HG03457 (cell line): ENCODE measurements at regions not wholly inside any gene's neighbourhood (a gene's known extent, or its start where the extent isn't known, plus 50 kb on each side); places are given as distances from the start of the nearest gene placed in this dataset.
"Not testable (repeated sequence)": the region's sequence is repeated elsewhere in the genome, so short reads cannot be mapped to it uniquely, and the experiment has no call there.

Source experiments
- ATAC-seq: cut with Tn5 transposase; IDR thresholded peaks from one replicate; pipeline ENCODE4 v1.9.1; 2021; ENCODE audit warnings: moderate number of reproducible peaks; ENCODE audit not compliant: unreplicated experiment

GRCh38 chr20:48214601-48215000, 429.3 kb upstream of the SULF2 start:
- no peak for ATAC-seq

DNA sequence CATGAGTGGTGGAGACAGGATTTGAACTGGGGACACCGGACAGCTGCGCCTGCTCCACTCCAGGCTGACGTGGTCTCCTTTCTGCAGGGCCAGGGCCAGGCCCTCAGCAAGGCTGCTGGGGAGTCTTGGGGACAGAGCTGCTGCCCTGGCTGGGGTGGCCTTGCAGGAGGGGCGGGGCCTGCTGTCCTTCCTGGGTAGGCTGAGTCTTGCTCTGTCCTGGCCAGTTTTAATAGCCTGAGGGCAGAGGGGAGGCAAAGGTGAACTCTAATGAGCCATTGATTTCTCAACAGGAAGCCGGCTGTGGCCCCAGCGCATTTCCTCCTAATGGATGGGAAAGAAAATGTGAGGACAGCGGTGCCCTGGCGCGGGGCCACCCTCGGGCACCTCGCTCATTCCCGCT, 428.4 kb upstream of the SULF2 start:
- not testable (repeated sequence) for ATAC-seq

GRCh38 chr20:48212806-48213509, 427.7 kb upstream of the SULF2 start:
- no peak for ATAC-seq

DNA sequence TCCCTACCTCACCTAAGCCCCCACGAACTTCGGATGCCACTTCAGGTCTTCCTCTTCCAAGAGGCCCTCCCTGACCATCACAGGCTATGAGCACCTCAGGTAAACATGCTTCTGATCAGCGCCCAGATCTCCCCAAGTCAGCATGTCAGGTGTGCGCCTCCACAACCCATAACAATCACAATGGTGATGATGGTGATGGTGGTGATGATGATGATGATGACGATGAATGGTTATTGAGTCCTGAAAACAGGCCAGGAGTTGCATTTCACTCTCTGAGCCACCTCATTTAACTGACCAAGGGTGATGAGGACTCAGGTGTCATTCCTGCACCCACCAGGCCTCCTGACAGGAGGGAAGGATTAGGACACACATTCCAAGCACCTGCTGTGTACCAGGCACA, 426.6 kb upstream of the SULF2 start:
- no peak for ATAC-seq

DNA sequence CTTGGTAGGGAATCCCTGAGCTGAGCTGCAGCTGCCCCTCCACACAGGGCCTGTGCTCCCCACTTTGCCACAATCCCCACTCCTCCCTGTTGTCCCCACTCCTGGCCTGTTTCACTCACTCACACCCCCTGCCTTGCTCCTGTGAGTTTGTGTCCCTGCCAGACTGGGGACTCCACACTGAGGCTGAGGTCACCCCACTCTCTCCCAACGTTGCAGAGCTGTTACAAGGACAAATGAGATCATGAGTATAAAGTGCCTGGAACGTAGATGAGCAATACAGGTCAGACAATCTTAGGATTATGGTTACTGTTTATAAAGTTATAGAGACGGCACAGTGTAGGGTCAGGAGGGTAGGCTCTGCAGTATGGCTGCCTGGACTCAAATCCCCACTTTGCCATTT, 426.0 kb upstream of the SULF2 start:
- ATAC-seq = no peak

GRCh38 chr20:48210111-48211027, 425.1 kb upstream of the SULF2 start:
- no peak for ATAC-seq

GRCh38 chr20:48209102-48209501, 423.8 kb upstream of the SULF2 start:
- no peak for ATAC-seq

DNA sequence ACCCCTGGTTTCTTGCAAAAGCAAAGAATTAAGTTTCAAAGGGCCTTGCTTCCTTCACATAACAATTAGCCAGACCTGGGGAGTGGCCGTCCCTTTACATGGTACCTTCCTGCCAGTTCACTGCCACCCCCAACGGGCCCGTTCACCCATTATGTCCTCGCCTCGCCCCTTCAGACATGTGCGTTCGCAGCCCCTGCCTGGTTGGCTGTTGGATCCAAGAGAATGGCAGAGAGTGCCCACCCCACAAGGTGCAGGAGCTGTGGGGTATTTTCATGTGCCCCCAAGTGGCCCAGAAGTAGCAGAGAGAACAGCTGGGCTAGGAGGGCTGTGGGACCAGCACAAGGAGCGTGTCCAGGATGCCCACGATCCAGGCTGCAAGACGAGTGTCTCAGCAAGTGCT, 422.9 kb upstream of the SULF2 start:
- ATAC-seq = no peak

- no peak for ATAC-seq
Observed at GRCh38 chr20:48207505-48207904, 422.2 kb upstream of the SULF2 start.

DNA sequence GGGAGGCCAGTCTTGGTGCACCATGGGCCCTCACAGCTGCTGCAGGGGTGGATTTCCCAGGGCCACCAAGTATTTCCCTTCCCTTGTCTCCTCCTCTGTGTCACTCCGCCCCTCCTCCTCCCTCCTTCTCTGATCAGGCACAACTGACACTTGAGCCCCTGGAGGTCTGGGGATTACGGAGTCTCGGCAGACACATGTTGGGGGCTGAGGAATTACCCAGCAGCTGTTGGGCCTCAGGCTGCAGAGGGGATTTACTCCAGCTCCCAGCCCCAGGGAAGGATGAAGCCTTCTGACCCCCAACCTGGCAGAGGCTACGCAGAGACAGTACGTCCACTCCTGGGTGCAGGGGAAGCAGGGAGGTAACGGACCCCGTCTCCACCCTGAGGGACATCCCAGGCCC, 420.5 kb upstream of the SULF2 start:
- ATAC-seq = no peak

DNA sequence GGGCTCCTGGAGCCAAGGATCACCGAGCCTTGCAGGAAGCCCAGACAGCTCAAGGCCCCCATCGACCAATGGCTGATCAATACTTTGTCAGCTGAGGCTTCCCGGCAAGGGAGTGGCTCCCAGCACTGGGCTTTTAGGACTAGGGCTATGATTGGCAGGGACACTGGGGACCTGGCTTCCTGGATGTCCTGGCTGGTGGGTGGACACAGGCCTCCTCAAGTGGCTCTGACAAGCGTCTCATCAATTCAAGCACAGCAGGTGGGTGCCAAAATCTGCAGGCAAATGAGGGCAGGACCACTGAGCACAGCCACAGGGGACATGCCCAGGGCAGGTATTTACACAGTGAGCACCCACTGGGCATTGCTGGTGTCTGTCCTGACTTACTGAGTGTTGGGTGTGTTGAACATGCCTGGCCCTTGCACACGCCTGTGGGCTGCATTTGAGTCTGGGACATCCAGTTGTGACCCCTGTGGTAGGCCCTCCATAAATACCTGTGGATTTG, 420.1 kb upstream of the SULF2 start:
- no peak for ATAC-seq

DNA sequence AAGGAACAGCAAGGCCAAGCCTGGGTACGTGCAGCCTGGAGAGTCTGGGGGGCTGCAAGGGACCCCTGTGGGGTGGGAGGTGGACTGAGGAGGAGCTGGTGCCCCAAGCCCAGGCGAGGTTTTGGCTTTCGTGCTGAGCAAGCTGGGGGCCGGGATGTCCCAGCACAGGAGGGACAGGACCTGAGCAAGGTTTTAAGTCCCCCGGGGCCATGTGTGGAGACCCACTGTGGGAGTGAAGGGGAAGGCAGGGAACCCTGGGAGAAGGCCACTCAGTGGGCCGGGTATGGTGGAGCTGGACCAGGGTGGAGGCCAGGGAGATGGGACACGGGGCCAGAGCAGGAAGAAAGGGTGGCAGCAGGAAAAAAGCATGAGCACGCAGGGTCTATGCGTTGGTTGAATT, 419.2 kb upstream of the SULF2 start:
- ATAC-seq = no peak

GRCh38 chr20:48203252-48203651, 418.0 kb upstream of the SULF2 start:
- ATAC-seq = no peak

DNA sequence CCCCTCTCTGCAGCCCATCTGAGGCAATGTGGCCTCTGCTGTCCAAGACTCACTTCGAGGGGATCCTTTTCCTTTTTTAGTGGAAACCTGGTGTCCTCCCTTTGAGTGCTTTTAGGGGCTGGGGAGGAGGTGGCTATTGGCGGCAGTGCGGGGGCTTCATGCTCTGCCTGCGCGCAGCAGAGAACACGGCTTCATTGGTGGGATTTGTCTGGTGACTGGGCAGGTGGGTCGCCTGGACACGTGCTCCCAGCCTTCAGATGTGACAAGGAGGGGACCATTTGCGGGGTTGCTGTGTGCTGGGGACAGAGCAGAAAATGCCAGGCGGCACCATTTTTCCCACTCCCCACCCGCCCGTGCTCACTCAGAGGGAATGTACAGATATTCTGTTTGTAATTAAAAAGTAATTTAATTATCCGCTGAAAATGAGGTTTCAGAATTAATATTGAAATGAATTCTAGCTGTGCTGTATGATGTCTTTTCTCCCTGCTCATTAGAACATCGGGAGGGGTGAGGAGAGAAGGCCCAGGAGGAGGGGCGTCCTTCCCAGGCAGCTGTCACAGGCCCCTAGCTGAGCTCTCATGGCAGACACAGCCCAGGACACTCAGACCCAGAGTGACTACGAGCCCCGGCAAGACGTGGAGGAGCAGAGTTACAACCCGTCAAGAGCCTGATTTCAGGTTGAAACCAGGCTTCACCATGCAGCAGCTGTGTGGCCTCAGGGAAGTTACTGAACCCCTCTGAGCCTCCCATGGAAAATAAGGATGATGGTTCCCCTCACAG, 417.2 kb upstream of the SULF2 start:
- ATAC-seq = no peak

GRCh38 chr20:48201885-48202284, 416.6 kb upstream of the SULF2 start:
- ATAC-seq = no peak

DNA sequence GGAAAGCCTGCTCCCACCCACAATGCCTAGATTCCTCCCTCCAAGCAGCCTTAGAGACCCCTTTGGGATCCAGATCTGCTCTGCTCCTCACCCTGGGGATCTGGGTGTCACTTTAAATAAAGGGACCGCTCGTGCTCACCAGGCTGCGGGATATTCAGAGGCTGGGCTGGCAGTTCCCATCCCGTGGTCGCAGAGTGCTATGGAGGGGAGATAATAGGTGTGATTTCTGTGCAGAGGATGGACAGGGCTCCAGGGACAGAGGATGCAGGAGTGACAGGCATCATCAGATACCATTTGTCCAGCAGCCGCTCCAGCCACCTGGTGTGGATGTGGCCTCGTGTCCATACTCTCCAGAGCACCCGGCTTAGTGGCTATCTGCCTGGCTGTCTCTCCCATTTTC, 415.9 kb upstream of the SULF2 start:
- ATAC-seq = no peak

DNA sequence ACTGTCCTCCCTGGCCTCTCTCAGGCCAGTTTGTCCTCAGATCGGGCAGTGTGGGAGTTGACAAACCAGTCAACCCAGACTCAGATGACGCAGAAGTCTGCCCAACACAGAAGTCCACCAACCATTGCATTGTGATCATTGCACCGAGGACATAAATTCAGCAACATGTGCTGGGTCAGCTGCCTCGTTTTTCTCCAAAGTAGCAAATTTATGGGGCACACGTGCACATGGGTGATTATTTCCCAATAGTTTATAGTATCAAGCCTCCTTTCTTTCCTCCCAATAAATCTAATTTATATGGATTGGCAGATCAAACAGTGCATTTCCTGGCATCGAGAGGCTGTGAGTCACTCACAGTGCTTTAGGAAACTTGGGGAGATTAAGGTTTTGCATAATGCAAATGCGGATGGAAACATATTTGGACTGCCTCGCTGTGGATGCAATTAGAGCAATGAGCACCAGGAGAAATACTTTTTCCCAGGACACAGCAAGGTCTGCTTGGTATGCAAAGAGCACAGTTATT, 413.7 kb upstream of the SULF2 start:
- ATAC-seq = no peak

DNA sequence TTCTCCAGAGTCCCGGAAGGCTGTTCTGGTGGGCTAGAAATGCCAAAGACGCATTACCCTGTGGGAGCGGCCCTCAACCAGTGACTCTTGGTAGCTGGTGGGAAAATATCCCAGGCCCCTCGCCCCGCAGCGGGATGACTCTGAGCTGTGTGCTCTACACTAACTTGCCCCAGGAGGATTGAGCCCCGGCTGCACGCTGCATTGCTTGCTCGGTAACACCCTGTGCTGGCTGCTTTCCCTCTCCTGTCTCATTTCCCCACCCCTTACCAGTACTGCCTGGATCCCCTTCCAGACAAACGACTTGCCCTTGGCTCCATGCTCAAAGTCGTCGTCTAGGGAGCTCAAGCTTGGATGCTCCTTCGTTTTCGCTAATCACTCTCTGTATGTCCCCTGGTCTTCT, 411.8 kb upstream of the SULF2 start:
- ATAC-seq = no peak

DNA sequence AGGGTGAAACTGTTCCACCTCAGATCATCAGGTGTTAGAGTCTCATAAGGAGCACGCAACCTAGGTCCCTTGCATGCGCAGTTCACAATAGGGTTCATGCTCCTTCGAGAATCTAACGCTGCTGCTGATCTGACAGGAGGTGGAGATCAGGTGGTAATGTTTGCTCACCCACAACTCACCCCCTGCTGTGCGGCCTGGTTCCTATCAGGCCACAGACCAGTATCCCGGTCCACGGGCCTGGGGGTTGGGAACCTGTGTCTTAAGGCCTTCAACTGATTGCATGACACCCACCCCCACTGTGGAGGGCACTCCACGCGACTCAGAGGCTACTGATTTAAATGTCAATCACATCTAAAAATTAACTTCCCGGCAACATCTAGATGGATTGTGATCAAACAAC, 411.2 kb upstream of the SULF2 start:
- no peak for ATAC-seq

DNA sequence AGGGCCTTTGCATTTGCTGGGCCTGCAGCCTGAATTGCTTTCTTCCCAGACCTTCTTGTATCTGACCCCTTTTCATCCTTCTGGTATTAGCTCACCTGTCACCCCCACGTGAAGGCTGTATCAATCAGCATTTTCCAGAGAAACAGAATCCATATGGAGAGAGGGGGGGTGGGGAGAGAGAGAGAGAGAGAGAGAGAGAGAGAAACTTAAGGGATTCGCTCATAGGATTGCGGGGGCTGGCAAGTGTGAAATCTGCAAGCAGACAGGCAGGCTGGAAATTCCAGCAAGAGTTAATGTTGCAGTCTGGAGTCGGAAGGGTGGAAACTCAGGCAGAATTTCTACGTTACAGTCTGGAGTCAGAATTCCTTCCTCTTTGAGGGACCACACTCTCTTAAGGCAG, 410.7 kb upstream of the SULF2 start:
- no peak for ATAC-seq
